HG02938 (cell line): ENCODE measurements at regions not wholly inside any gene's neighbourhood (a gene's known extent, or its start where the extent isn't known, plus 50 kb on each side); places are given as distances from the start of the nearest gene placed in this dataset.

Experiments
- ATAC-seq: cut with Tn5 transposase; IDR thresholded peaks from one replicate; pipeline ENCODE4 v1.9.1; 2021; ENCODE audit warnings: mild to moderate bottlenecking, moderate library complexity; ENCODE audit not compliant: unreplicated experiment

GRCh38 chr6:20312606-20313005, 89.1 kb upstream of the E2F3 start:
- ATAC-seq = no peak

- no peak for ATAC-seq
These were observed 88.6 kb upstream of the E2F3 start for GRCh38 chr6:20313051-20313450.

GRCh38 chr6:20313960-20314530, 87.6 kb upstream of the E2F3 start:
- no peak for ATAC-seq

GRCh38 chr6:20314866-20315845, 86.5 kb upstream of the E2F3 start:
- no peak for ATAC-seq

GRCh38 chr6:20317430-20317829, 84.2 kb upstream of the E2F3 start:
- ATAC-seq = no peak

- ATAC-seq = no peak
These were observed 82.8 kb upstream of the E2F3 start for GRCh38 chr6:20318851-20319387.

- peak; percentile 98 for ATAC-seq
These were observed 81.9 kb upstream of the E2F3 start for GRCh38 chr6:20319520-20320357.

- ATAC-seq = no peak
These were observed 75.8 kb upstream of the E2F3 start for GRCh38 chr6:20325641-20326421.

- ATAC-seq = no peak
These were observed 75.3 kb upstream of the E2F3 start for GRCh38 chr6:20326422-20326728.

GRCh38 chr6:20327141-20327540, 74.5 kb upstream of the E2F3 start:
- ATAC-seq = no peak

GRCh38 chr6:20328266-20328923, 73.3 kb upstream of the E2F3 start:
- ATAC-seq = no peak

- no peak for ATAC-seq
These were observed 72.8 kb upstream of the E2F3 start for GRCh38 chr6:20328924-20329300.

GRCh38 chr6:20331042-20331441, 70.6 kb upstream of the E2F3 start:
- no peak for ATAC-seq

GRCh38 chr6:20331625-20332024, 70.1 kb upstream of the E2F3 start:
- ATAC-seq = no peak

GRCh38 chr6:20332441-20333006, 69.2 kb upstream of the E2F3 start:
- no peak for ATAC-seq

GRCh38 chr6:20333721-20334269, 67.9 kb upstream of the E2F3 start:
- no peak for ATAC-seq

- no peak for ATAC-seq
These were observed 67.3 kb upstream of the E2F3 start for GRCh38 chr6:20334334-20334733.

GRCh38 chr6:20334962-20335361, 66.7 kb upstream of the E2F3 start:
- ATAC-seq = no peak

GRCh38 chr6:20335872-20336271, 65.8 kb upstream of the E2F3 start:
- ATAC-seq = no peak
